Right cardiac atrium (tissue), 5 donors: ENCODE measurements at regions not wholly inside any gene's neighbourhood (a gene's known extent, or its start where the extent isn't known, plus 50 kb on each side); places are given as distances from the start of the nearest gene placed in this dataset.

Source experiments
- ATAC-seq, 2 donors: fragments of 200-7000 bp; cut with Tn5 transposase; one replicate each; pipeline versions ENCODE4 v1.8.0 to v1.9.1; 2020; ENCODE audit warnings: moderate library complexity in 2 of 2, mild to moderate bottlenecking in 1 of 2
- DNase-seq, 3 donors: peaks; one replicate each; pipeline ENCODE4 v3.0.0-alpha.2; 2020
- H3K27ac ChIP-seq: one replicate; pipeline ENCODE4 v1.5.1; 2013; ENCODE audit warnings: mild to moderate bottlenecking, low read length, control low read depth, moderate library complexity
- H3K27me3 ChIP-seq: one replicate; pipeline ENCODE4 v1.6.1; 2013; ENCODE audit not compliant: control insufficient read depth, insufficient read depth
- H3K4me1 ChIP-seq: one replicate; pipeline ENCODE4 v1.6.1; 2013; ENCODE audit warnings: low read length; ENCODE audit not compliant: control insufficient read depth, insufficient read depth
- H3K4me3 ChIP-seq: one replicate; pipeline ENCODE4 v1.5.1; 2013; ENCODE audit warnings: low read length, control low read depth
- H3K9me3 ChIP-seq: one replicate; pipeline ENCODE4 v1.6.1; 2013; ENCODE audit warnings: low read length; ENCODE audit not compliant: control insufficient read depth
- WGBS: extraction: QIAGEN DNeasy Blood & Tissue Kit; methylation state at CpG from one replicate; pipeline ENCODE4 v1.1.7; 2013; 5-methylcytosine and 5-hydroxymethylcytosine counted together
- intact Hi-C, 4 donors: fragments of 100-400 bp; cut with DNase I; formaldehyde crosslinking; loops; one replicate each; pipeline versions ENCODE4 v1.11.0 to v1.14.0; 2022 to 2023
- donor health status: healthy with polysubstance abuse.
- donor health status: DM: no; HTN: yes; CAD: no.
- donor health status: DM: no; HTN: no; CAD: no.
- donor health status: DM: no; HTN: yes; CAD: no; lungs with severe emphysema.
- donor health status: DM: yes; HTN: yes; CAD: no.

DNA sequence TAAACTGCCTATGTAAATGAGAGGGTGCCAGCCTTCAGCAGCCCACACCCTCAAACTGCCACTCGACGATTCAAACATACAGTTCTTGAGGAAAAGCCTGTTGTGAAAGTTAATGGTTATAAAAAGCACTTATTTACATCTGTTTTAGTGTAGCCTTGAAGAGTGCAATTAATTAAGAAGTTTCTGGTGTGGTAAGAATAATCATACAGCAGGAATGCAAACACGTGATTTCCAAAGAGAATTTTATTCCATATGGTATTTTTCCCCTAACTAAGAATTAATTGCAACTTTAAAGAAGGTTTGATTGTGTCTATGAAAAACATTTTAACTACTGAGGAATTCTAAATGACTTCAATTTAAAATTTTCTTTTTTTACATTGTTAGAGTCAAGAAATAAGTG, 176.3 kb upstream of the PITX2 start:
- WGBS, result 70% methylated on average over 3 of the region's 3 CpGs
- Histone ChIP-seq H3K4me1 (peaks cover under 1% of the 10 kb centered on the region), H3K27me3 (no peaks in the 10 kb centered on the region), H3K9me3 (no peaks in the 10 kb centered on the region), H3K4me3 (no peak overlapping the region), H3K27ac (no peak overlapping the region)
- DNase-seq (no peak), ATAC-seq (no peak)
- intact Hi-C loops, result no loop called here

DNA sequence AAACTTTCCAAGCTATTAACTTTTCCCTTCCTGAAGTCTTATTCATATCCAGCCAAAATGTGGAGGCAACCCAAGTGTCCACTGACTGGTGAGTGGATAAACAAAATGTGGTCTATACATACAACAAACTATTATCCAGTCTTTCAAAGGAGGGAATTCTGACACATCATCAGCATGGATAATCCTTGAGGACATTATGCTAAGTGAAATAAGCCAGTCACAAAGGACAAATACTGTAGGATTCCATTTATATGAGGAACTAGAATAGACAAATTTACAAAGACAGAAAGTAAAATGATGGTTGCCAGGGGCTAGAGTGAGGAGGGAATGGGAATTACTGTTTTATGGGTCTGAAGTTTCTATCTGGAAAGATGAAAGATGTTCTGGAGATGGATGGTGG, 178.7 kb upstream of the PITX2 start:
- ATAC-seq (no peak), DNase-seq (no peak)
- H3K9me3 ChIP-seq, result no peaks in the 10 kb centered on the region
- no peak overlapping the region for H3K27ac ChIP-seq
- no peak overlapping the region for H3K4me3 ChIP-seq
- H3K27me3 ChIP-seq, result no peaks in the 10 kb centered on the region
- intact Hi-C loops, result no loop called here
- no peaks in the 10 kb centered on the region for H3K4me1 ChIP-seq

DNA sequence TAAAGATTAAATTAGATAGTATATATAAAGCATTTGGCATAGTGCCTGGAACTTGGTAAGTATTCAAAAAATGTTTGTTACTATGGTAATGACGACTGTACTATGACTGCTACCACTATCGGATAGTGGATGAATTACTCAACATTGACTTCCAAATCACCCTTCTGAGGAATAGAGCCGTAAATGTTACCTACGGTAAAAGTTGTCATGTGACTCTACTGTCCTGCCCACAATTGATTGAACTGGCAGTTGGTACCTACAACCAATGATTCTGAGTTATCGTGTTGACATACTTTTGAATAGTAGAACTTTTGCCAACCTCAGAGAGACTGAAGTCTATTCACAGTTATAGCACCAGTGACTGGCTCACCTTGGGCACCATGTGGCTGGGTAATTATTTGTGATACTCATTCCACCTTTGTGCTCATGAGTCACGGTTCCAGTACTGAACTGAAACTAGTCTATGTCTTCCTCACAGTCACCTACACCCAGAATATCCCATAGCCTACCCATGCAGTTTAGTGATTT, 185.5 kb upstream of the PITX2 start:
- H3K4me3 ChIP-seq, result no peak overlapping the region
- intact Hi-C loops, result no loop called here
- H3K27ac ChIP-seq, result no peak overlapping the region
- no peaks in the 10 kb centered on the region for H3K4me1 ChIP-seq
- ATAC-seq (no peak), DNase-seq (no peak)
- WGBS, result 69% methylated on average over 6 of the region's 6 CpGs
- no peaks in the 10 kb centered on the region for H3K27me3 ChIP-seq
- H3K9me3 ChIP-seq, result no peaks in the 10 kb centered on the region

DNA sequence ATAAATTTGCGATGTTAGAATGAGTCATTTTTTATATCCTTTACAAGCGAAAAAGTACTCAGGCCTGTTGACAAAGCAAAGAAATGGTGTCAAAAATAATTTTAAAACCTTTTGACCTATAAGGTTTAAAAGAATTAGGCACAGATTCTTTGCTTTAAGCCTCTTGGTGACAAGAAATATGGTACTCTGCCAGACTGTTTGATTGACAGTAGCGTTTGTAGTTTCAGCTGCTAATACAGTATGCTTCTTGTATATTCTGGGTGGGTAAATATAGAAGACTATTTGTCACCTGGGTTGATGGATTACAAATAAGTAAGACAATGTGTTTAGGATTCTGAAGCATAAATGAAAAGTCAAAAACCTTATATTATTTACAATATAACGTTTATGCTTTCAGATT, 193.1 kb upstream of the PITX2 start:
- DNase-seq (no peak), ATAC-seq (no peak)
- Histone ChIP-seq H3K27me3 (no peaks in the 10 kb centered on the region), H3K4me1 (no peaks in the 10 kb centered on the region), H3K4me3 (no peak overlapping the region), H3K27ac (no peak overlapping the region), H3K9me3 (no peaks in the 10 kb centered on the region)
- 78% methylated on average over 4 of the region's 4 CpGs for WGBS
- intact Hi-C loops, result no loop called here

DNA sequence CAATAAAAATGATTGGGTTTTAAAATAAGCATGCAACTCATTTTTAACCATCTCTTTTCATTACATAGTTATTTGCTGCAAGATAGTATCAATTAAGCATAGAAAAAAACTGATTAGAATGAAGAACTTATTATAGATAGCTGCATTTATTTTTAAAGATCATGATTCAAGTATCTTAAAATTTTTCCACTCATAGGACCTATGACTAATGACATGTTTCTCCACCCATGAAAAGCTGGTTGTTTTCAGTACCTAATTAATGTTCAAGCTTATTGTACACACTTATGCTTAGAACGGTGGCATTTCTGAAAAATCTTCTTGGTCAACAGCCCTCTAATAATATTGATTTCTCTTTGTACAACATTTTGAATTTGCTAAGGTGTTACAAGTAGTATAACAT, 193.5 kb upstream of the PITX2 start:
- Histone ChIP-seq H3K27ac (no peak overlapping the region), H3K27me3 (no peaks in the 10 kb centered on the region), H3K4me3 (no peak overlapping the region), H3K9me3 (no peaks in the 10 kb centered on the region), H3K4me1 (no peaks in the 10 kb centered on the region)
- intact Hi-C loops, result no loop called here
- DNase-seq (no peak), ATAC-seq (no peak)
- WGBS, result 69% methylated on average over 1 of the region's 1 CpG

DNA sequence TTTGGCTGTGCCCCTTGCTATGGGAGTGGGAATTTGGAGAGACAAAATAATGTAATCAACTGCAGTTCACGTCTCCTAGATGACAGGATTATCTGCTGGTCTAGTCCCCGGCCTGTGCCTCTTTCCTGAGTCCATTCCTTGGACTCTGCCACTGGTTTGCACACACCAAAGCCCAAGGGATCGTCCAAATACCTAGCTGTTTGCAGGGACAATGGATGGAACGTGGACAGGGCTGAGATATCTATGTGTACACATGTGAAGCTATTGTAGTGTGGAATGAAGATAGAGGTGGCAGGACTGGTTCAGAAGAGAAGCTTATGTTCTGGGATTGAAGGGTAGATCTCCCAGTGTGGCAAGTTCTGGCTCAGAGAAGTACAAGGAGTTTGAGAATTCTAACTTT, 198.3 kb upstream of the PITX2 start:
- WGBS, result 56% methylated on average over 4 of the region's 4 CpGs
- no peak for ATAC-seq
- intact Hi-C loops, result no loop called here
- Histone ChIP-seq H3K4me1 (no peaks in the 10 kb centered on the region), H3K27me3 (no peaks in the 10 kb centered on the region), H3K9me3 (no peaks in the 10 kb centered on the region), H3K4me3 (no peak overlapping the region), H3K27ac (no peak overlapping the region)
- DNase-seq, result no peak

DNA sequence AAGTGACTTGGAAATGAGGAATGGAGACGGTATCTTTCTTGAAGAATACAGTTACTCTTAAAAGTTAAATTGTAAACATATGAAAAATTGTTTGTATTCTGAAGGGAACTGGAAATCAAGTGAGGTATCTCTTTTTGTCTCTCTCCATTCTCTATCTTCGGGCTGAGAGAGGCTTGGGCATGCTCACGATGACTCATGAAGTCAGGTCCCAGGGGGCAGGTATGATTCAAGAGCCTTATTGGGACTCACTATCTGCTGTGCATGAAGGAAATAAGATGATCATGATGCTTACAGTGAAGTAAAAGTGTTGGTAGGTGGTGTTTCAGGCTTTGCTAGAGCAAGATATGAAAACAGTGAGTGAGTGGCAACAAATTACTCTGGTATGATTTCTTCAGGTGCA, 200.4 kb upstream of the PITX2 start:
- no peaks in the 10 kb centered on the region for H3K4me1 ChIP-seq
- H3K4me3 ChIP-seq, result no peak overlapping the region
- H3K9me3 ChIP-seq, result no peaks in the 10 kb centered on the region
- H3K27me3 ChIP-seq, result no peaks in the 10 kb centered on the region
- DNase-seq (peak in 1 of 3 donors; percentile 16), ATAC-seq (no peak)
- H3K27ac ChIP-seq, result no peak overlapping the region
- 77% methylated on average over 3 of the region's 3 CpGs for WGBS
- intact Hi-C loops, result no loop called here

DNA sequence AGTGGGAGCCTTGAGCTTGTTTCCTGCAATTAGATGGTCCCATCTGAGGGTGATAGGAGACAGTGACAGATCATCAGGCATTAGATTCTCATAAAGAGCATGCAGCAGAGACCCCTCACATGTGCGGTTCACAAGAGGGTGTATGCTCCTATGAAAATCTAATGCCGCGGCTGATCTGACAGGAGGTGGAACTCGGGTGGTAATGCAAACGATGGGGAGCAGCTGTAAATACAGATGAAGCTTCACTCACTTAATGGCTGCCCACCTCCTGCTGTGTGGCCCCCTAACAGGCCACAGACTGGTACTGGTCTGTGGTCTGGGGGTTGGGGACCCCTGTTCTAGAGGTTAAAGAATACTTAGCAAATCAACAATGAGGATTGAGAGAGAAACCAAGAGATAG, 201.5 kb upstream of the PITX2 start:
- DNase-seq, result no peak
- Histone ChIP-seq H3K4me1 (no peaks in the 10 kb centered on the region), H3K4me3 (no peak overlapping the region), H3K27me3 (no peaks in the 10 kb centered on the region), H3K9me3 (no peaks in the 10 kb centered on the region), H3K27ac (no peak overlapping the region)
- 92% methylated on average over 5 of the region's 5 CpGs for WGBS
- ATAC-seq, result no peak
- intact Hi-C loops, result no loop called here

DNA sequence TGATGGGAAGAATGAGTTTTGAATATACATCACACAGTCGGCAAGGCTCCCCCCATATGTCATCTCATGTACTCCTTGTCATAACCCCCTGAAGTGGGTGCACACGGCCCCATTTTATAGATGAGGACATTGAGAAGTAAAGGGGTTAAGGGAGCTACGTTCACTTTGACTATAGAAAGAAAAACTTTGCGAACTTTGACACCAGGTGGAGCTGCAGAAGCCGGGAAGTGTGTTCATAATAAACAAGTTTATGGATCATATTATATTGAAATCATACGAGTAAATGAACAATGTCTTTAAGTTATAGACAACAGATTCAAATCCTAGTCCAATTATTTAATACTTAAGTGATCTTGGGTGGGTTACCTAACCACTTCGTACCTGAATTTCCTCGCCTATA, 203.8 kb upstream of the PITX2 start:
- no peak overlapping the region for H3K4me3 ChIP-seq
- no peaks in the 10 kb centered on the region for H3K4me1 ChIP-seq
- 86% methylated on average over 8 of the region's 8 CpGs for WGBS
- H3K27me3 ChIP-seq, result no peaks in the 10 kb centered on the region
- no peak for DNase-seq
- intact Hi-C loops, result no loop called here
- no peak overlapping the region for H3K27ac ChIP-seq
- H3K9me3 ChIP-seq, result no peaks in the 10 kb centered on the region
- no peak for ATAC-seq

DNA sequence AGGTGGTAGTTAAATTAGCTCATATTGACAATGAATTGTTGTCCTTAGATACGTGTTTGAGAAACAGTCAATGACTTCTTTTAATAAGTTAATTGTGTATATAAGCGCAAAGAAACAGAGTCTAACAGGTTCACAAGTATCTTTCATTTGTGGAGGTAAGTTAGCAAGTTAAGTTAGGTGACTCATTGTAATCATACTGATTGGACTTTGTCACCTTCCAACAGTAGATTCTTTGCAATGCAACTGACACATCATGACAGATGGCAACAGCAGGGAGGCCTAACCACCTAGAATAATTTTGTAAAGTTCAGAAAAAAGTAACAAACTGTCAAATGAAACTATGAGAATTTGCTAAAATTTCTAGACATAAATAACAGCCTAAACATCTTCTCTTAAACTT, 207.6 kb upstream of the PITX2 start:
- H3K4me1 ChIP-seq, result no peaks in the 10 kb centered on the region
- intact Hi-C loops, result no loop called here
- ATAC-seq (no peak), DNase-seq (no peak)
- H3K27me3 ChIP-seq, result no peaks in the 10 kb centered on the region
- 38% methylated on average over 2 of the region's 2 CpGs for WGBS
- H3K9me3 ChIP-seq, result no peaks in the 10 kb centered on the region
- H3K27ac ChIP-seq, result no peak overlapping the region
- H3K4me3 ChIP-seq, result no peak overlapping the region

DNA sequence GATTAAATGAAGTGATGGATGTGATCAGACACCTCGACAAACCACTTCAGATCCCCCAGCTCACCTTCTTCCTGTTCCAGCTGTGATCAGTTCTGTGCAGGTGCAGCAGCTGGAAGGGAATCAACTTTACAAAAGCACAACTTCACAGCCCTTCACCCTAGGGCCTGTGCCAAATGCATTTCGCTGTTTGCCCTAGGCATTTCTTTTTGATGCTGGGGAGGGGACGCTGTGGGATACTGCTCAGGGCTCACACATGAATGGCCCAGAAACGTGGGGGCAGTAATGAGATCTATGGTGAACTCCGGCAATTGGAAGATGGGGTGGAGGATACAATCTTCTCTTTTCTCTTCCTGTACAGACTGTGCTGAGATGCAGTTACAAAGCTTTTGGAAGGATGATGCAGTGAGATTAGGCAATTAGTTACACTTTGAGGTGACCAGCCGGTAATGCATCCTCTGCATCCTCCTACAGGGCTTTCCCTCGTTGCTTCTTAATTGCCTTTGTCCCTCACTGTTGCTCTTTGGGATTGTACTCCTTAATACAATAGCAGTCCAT, 215.1 kb upstream of the PITX2 start:
- no peak for ATAC-seq
- Histone ChIP-seq H3K27ac (no peak overlapping the region), H3K4me1 (peaks cover 3% of the 10 kb centered on the region), H3K4me3 (no peak overlapping the region), H3K9me3 (no peaks in the 10 kb centered on the region), H3K27me3 (no peaks in the 10 kb centered on the region)
- intact Hi-C loops, result no loop called here
- WGBS, result 64% methylated on average over 7 of the region's 7 CpGs
- no peak for DNase-seq

DNA sequence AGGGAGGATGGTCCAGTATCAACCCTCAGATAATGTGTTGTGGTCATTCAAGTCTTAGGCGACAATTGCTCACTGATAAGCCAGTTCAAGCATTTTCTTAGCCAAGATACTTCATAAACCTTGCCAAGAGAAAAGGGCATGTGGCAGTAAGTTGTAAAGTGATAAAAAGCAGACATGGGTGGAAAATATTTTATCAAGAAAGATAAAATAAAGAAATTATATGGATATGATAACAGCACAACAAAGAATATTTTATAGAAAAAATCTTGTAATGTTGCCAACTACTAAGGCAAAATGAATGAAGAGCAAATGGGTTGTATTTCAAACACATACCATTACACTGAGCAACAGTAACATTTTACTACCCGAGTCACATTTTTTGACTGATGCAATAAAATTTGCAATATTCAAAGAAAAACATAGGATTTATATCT, 217.4 kb upstream of the PITX2 start:
- ATAC-seq, result no peak
- 30% methylated on average over 2 of the region's 2 CpGs for WGBS

More for the DNA sequence above, 217.4 kb upstream of the PITX2 start:
- H3K27me3 ChIP-seq, result no peaks in the 10 kb centered on the region
- no peak overlapping the region for H3K27ac ChIP-seq
- intact Hi-C loops, result no loop called here
- no peak for DNase-seq
- no peaks in the 10 kb centered on the region for H3K9me3 ChIP-seq
- no peak overlapping the region for H3K4me3 ChIP-seq
- peaks cover 3% of the 10 kb centered on the region for H3K4me1 ChIP-seq
